Fibroblast of pulmonary artery (primary cell): ENCODE measurements at regions not wholly inside any gene's neighbourhood (a gene's known extent, or its start where the extent isn't known, plus 50 kb on each side); places are given as distances from the start of the nearest gene placed in this dataset.

Experiments
- DNase-seq: peaks from one replicate; pipeline ENCODE4 v3.0.0-alpha.2; 2010; ENCODE audit warnings: low read depth
- H3K4me3 ChIP-seq: replicated peaks from 2 replicates; pipeline ENCODE4 v1.5.1; 2011; ENCODE audit warnings: low read depth, mild to moderate bottlenecking, control low read depth, low read length, moderate library complexity
- CTCF ChIP-seq: IDR thresholded peaks from 2 replicates; pipeline ENCODE4 v1.5.1; 2011; ENCODE audit warnings: mild to moderate bottlenecking, control low read depth, low read length, inconsistent platforms; ENCODE audit errors: missing control alignments

- no peak for DNase-seq
- TF ChIP-seq CTCF, result no peak
- H3K4me3 ChIP-seq, result no peak overlapping the region
Measured at GRCh38 chr1:242787968-242788367, 263.5 kb upstream of the PLD5 start.

GRCh38 chr1:242784807-242785206 lies 260.3 kb upstream of the PLD5 start:
- TF ChIP-seq CTCF, result no peak

GRCh38 chr1:242784084-242784483 lies 259.6 kb upstream of the PLD5 start:
- TF ChIP-seq CTCF, result no peak
- no peak overlapping the region for H3K4me3 ChIP-seq
- no peak for DNase-seq

More at GRCh38 chr1:242784807-242785206, 260.3 kb upstream of the PLD5 start:
- H3K4me3 ChIP-seq, result no peak overlapping the region
- DNase-seq, result no peak

- TF ChIP-seq CTCF, result no peak
- H3K4me3 ChIP-seq, result no peak overlapping the region
- DNase-seq, result no peak
Measured at GRCh38 chr1:242774256-242774655, 249.8 kb upstream of the PLD5 start.

- no peak for DNase-seq
- H3K4me3 ChIP-seq, result no peak overlapping the region
- TF ChIP-seq CTCF, result no peak
Measured at GRCh38 chr1:242770366-242770765, 245.9 kb upstream of the PLD5 start.

- TF ChIP-seq CTCF, result no peak
- DNase-seq, result no peak
- H3K4me3 ChIP-seq, result no peak overlapping the region
Measured at GRCh38 chr1:242764161-242764560, 239.7 kb upstream of the PLD5 start.

GRCh38 chr1:242761556-242761955 lies 237.1 kb upstream of the PLD5 start:
- no peak for TF ChIP-seq CTCF
- DNase-seq, result no peak
- H3K4me3 ChIP-seq, result no peak overlapping the region
